ENCODE measurements at regions not wholly inside any gene's neighbourhood (a gene's known extent, or its start where the extent isn't known, plus 50 kb on each side); places are given as distances from the start of the nearest gene placed in this dataset.

- WGBS, 2 donors, result 95 to 98% methylated on average over 3 of the region's 3 CpGs
Measured at GRCh38 chr14:43041207-43041606, 1434.5 kb downstream of the LRFN5 start.

GRCh38 chr14:43039881-43040280, 1433.2 kb downstream of the LRFN5 start:
- no peak for DNase-seq (ENCODE audit: low spot score in 2 of 2)
- WGBS, 2 donors, result 42 to 68% methylated on average over 2 of the region's 2 CpGs
- H3K27ac ChIP-seq, result no peak overlapping the region
- no peaks in the 10 kb centered on the region for H3K27me3 ChIP-seq
- no peaks in the 10 kb centered on the region for H3K36me3 ChIP-seq
- TF ChIP-seq EP300 (IDR thresholded peaks at IDR 0.05) (no peak), POLR2A (IDR thresholded peaks at IDR 0.05) (no peak)
- TF ChIP-seq, protein P1, sequence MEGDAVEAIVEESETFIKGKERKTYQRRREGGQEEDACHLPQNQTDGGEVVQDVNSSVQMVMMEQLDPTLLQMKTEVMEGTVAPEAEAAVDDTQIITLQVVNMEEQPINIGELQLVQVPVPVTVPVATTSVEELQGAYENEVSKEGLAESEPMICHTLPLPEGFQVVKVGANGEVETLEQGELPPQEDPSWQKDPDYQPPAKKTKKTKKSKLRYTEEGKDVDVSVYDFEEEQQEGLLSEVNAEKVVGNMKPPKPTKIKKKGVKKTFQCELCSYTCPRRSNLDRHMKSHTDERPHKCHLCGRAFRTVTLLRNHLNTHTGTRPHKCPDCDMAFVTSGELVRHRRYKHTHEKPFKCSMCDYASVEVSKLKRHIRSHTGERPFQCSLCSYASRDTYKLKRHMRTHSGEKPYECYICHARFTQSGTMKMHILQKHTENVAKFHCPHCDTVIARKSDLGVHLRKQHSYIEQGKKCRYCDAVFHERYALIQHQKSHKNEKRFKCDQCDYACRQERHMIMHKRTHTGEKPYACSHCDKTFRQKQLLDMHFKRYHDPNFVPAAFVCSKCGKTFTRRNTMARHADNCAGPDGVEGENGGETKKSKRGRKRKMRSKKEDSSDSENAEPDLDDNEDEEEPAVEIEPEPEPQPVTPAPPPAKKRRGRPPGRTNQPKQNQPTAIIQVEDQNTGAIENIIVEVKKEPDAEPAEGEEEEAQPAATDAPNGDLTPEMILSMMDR (IDR thresholded peaks at IDR 0.05), result no peak
- no peak overlapping the region for H3K4me3 ChIP-seq
- H3K4me1 ChIP-seq, result peaks cover 0 to 4% (median 0%) of the 10 kb centered on the region in 4 donors
- H3K9me3 ChIP-seq, result no peaks in the 10 kb centered on the region

More at GRCh38 chr14:43041207-43041606, 1434.5 kb downstream of the LRFN5 start:
- no peak for TF ChIP-seq EP300 (IDR thresholded peaks at IDR 0.05)
- TF ChIP-seq POLR2A (IDR thresholded peaks at IDR 0.05), result no peak
- TF ChIP-seq, protein P1 (IDR thresholded peaks at IDR 0.05), result no peak
- no peak overlapping the region for H3K27ac ChIP-seq
- H3K4me3 ChIP-seq, result no peak overlapping the region
- no peaks in the 10 kb centered on the region for H3K9me3 ChIP-seq
- no peak for DNase-seq (ENCODE audit: low spot score in 2 of 2)
- no peaks in the 10 kb centered on the region for H3K27me3 ChIP-seq
- H3K36me3 ChIP-seq, result no peaks in the 10 kb centered on the region
- H3K4me1 ChIP-seq, result peaks cover 0 to 4% (median 0%) of the 10 kb centered on the region in 4 donors

DNA sequence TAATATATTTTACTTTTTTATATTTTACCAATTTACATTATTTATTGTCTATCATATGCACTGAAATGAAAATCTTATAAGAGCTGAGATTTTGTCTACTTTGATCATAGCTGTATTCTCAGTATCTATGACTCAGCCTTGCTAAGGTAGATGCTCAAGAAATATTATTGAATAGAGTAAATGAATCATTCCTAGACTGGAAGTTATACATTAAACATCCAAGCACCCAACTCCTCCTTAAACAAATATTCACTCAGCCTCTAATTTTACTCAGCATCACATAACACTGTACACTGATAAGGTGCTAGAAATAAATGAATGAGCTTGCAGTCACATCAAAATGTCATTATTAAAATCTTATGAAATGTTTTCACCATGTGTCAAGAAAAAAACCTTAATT, 1424.9 kb downstream of the LRFN5 start:
- no peak for DNase-seq (ENCODE audit: low spot score in 2 of 2)
- Histone ChIP-seq H3K4me3 (no peak overlapping the region), H3K9me3 (no peaks in the 10 kb centered on the region), H3K36me3 (no peaks in the 10 kb centered on the region), H3K27me3 (no peaks in the 10 kb centered on the region), H3K27ac (no peak overlapping the region), H3K4me1 (no peaks in the 10 kb centered on the region)
- no peak for TF ChIP-seq EP300 (IDR thresholded peaks at IDR 0.05)
- TF ChIP-seq, protein P1 (IDR thresholded peaks at IDR 0.05), result no peak
- no peak for TF ChIP-seq POLR2A (IDR thresholded peaks at IDR 0.05)

GRCh38 chr14:43022094-43022800, 1415.6 kb downstream of the LRFN5 start:
- 60 to 77% methylated on average over 1 of the region's 1 CpG for WGBS, 2 donors
- Histone ChIP-seq H3K27me3 (no peaks in the 10 kb centered on the region), H3K4me3 (no peak overlapping the region), H3K4me1 (no peaks in the 10 kb centered on the region), H3K27ac (no peak overlapping the region), H3K9me3 (no peaks in the 10 kb centered on the region), H3K36me3 (no peaks in the 10 kb centered on the region)
- TF ChIP-seq POLR2A (IDR thresholded peaks at IDR 0.05) (no peak), EP300 (IDR thresholded peaks at IDR 0.05) (no peak)
- TF ChIP-seq, protein P1 (IDR thresholded peaks at IDR 0.05), result no peak
- no peak for DNase-seq (ENCODE audit: low spot score in 2 of 2)

- H3K36me3 ChIP-seq, result no peaks in the 10 kb centered on the region
- peaks cover 0 to 4% (median 0%) of the 10 kb centered on the region in 4 donors for H3K9me3 ChIP-seq
- H3K27ac ChIP-seq, result no peak overlapping the region
- no peak overlapping the region for H3K4me3 ChIP-seq
- no peak for TF ChIP-seq EP300 (IDR thresholded peaks at IDR 0.05)
- no peak for TF ChIP-seq POLR2A (IDR thresholded peaks at IDR 0.05)
- TF ChIP-seq, protein P1 (IDR thresholded peaks at IDR 0.05), result no peak
- no peaks in the 10 kb centered on the region for H3K27me3 ChIP-seq
- DNase-seq (ENCODE audit: low spot score in 2 of 2), result no peak
- no peaks in the 10 kb centered on the region for H3K4me1 ChIP-seq
Measured at GRCh38 chr14:43019826-43020225, 1413.2 kb downstream of the LRFN5 start.
